K562 (cell line): ENCODE measurements at regions not wholly inside any gene's neighbourhood (a gene's known extent, or its start where the extent isn't known, plus 50 kb on each side); places are given as distances from the start of the nearest gene placed in this dataset.
"Not testable (repeated sequence)": the region's sequence is repeated elsewhere in the genome, so short reads cannot be mapped to it uniquely, and the experiment has no call there.

Source experiments
- MAFF ChIP-seq: IDR thresholded peaks from 2 replicates; pipeline ENCODE4 v1.6.1; 2012; ENCODE audit warnings: low read length, improper control_type of control experiment
- ZKSCAN8 ChIP-seq: fragments of 200-800 bp; sonication (Bioruptor generic); IDR thresholded peaks from 2 replicates; pipeline ENCODE4 v1.6.1; 2016; ENCODE audit warnings: missing genetic modification characterization, missing compliant biosample characterization
- TF ChIP-seq, protein P1 (sequence below), 3 experiments: IDR thresholded peaks in 2 of 3; conservative IDR thresholded peaks in 1 of 3; 2 replicates each; pipeline ENCODE4 v1.5.1; 2011 to 2012; ENCODE audit warnings: low read length in 3 of 3, mild to moderate bottlenecking in 3 of 3, control low read depth in 2 of 3, improper control_type of control experiment in 1 of 3, inconsistent platforms in 1 of 3, low read depth in 1 of 3, mixed read lengths in 1 of 3, moderate library complexity in 1 of 3; ENCODE audit not compliant: insufficient read depth in 2 of 3

DNA sequence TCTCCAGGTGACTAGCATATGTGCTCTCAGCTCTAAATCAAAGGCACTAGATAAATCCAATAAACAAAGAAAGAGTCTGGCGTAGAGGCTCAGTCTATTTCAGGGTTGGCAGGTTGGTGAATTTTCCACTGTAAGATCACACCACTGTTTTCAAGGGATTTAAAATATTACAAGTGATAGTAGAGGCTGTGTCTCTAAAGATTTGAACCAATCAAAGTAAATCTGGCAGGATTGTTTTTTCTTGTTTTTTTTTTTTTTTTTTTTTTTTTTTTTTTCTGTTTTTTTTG, 67.4 kb downstream of the MRPL57 start:
- TF ChIP-seq, protein P1, sequence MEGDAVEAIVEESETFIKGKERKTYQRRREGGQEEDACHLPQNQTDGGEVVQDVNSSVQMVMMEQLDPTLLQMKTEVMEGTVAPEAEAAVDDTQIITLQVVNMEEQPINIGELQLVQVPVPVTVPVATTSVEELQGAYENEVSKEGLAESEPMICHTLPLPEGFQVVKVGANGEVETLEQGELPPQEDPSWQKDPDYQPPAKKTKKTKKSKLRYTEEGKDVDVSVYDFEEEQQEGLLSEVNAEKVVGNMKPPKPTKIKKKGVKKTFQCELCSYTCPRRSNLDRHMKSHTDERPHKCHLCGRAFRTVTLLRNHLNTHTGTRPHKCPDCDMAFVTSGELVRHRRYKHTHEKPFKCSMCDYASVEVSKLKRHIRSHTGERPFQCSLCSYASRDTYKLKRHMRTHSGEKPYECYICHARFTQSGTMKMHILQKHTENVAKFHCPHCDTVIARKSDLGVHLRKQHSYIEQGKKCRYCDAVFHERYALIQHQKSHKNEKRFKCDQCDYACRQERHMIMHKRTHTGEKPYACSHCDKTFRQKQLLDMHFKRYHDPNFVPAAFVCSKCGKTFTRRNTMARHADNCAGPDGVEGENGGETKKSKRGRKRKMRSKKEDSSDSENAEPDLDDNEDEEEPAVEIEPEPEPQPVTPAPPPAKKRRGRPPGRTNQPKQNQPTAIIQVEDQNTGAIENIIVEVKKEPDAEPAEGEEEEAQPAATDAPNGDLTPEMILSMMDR (IDR thresholded peaks at IDR 0.05 in 2 of 3, conservative IDR thresholded peaks at IDR 0.05 in 1 of 3; ENCODE audit: insufficient read depth in 2 of 3, low read depth in 1 of 3, low read length in 3 of 3): not testable (repeated sequence)
- not testable (repeated sequence) for TF ChIP-seq ZKSCAN8 (CRISPR knock-in tag); MAFF
